HepG2 (cell line): ENCODE measurements at regions not wholly inside any gene's neighbourhood (a gene's known extent, or its start where the extent isn't known, plus 50 kb on each side); places are given as distances from the start of the nearest gene placed in this dataset.

Experiments
- ATAC-seq: fragments of 200-7000 bp; cut with Tn5 transposase; 3 replicates; pipeline ENCODE4 v1.9.1; 2020; ENCODE audit warnings: mild to moderate bottlenecking, moderate library complexity
- BruUV-seq: library from RNA; stranded (reverse); fragments of 400-500 nt; replicated peaks from 2 replicates; lab custom pipeline; 2021; lab: Mats Ljungman, UMichigan
- CTCF ChIA-PET: fragments of 300-600 bp; formaldehyde crosslinking; extraction: SDS; loops from one replicate; lab custom pipeline; 2021; ENCODE audit warnings: low total read pairs, inconsistent platforms, low intra/inter-chr PET ratio; lab: Yijun Ruan, JAX
- POLR2A ChIA-PET: fragments of 350-600 bp; sonication (Branson Sonifier 250); formaldehyde crosslinking; loops from one replicate; lab custom pipeline; 2020; ENCODE audit warnings: antibody characterized with exemption, inconsistent platforms; lab: Yijun Ruan, JAX
- DNase-seq: peaks from one replicate; pipeline ENCODE4 v3.0.0-alpha.2; 2015; ENCODE audit warnings: low spot score
- FAIRE-seq: peaks from 3 replicates; lab custom pipeline; 2011; peaks lifted over from hg19 to GRCh38; lab: Jason Lieb, UNC
- H2AFZ ChIP-seq: one replicate; pipeline ENCODE4 v1.6.1; 2011; ENCODE audit warnings: low read length, inconsistent platforms
- H3K27ac ChIP-seq: fragments of 300-600 bp; 3 replicates; pipeline ENCODE4 v1.8.0; 2011; ENCODE audit warnings: mixed run types, mild to moderate bottlenecking, mixed read lengths, low read length, inconsistent platforms; ENCODE audit not compliant: insufficient read depth; ENCODE audit errors: extremely low read length
- H3K27me3 ChIP-seq, 2 experiments: fragments of 200-600 bp in 1 of 2; 2 replicates in 1 of 2; 3 replicates in 1 of 2; pipeline versions ENCODE4 v1.6.0 to v1.8.0; 2011; ENCODE audit warnings: low read length in 2 of 2, mild to moderate bottlenecking in 2 of 2, moderate library complexity in 2 of 2, inconsistent platforms in 1 of 2; ENCODE audit not compliant: insufficient read depth in 2 of 2, control insufficient read depth in 1 of 2
- H3K36me3 ChIP-seq, 2 experiments: fragments of 200-600 bp in 1 of 2; replicated peaks in 1 of 2; 2 replicates in 1 of 2; 3 replicates in 1 of 2; pipeline versions ENCODE4 v1.5.1 to v1.8.0; 2011; ENCODE audit warnings: low read length in 2 of 2, inconsistent platforms in 1 of 2; ENCODE audit not compliant: insufficient read depth in 2 of 2, control insufficient read depth in 1 of 2
- H3K4me1 ChIP-seq: 2 replicates; pipeline ENCODE4 v1.5.1; 2012; ENCODE audit warnings: low read length, inconsistent platforms; ENCODE audit not compliant: insufficient read depth
- H3K4me2 ChIP-seq: 2 replicates; pipeline ENCODE4 v1.6.0; 2011; ENCODE audit warnings: low read depth, low read length, inconsistent platforms
- H3K4me3 ChIP-seq, 3 experiments: fragments of 200-600 bp in 1 of 3; sonication (generic), shearing (Covaris generic) in 1 of 3; replicated peaks in 1 of 3; 2 replicates each; pipeline ENCODE4 v1.5.1; 2011 to 2016; ENCODE audit warnings: low read length in 3 of 3, inconsistent platforms in 2 of 3, low read depth in 2 of 3, mild to moderate bottlenecking in 2 of 3, control low read depth in 1 of 3, mixed read lengths in 1 of 3; ENCODE audit not compliant: insufficient read depth in 1 of 3
- H3K79me2 ChIP-seq: one replicate; pipeline ENCODE4 v1.6.1; 2011; ENCODE audit warnings: low read length, inconsistent platforms; ENCODE audit not compliant: insufficient read depth
- H3K9ac ChIP-seq: 2 replicates; pipeline ENCODE4 v1.6.0; 2011; ENCODE audit warnings: mild to moderate bottlenecking, low read depth, low read length, inconsistent platforms; ENCODE audit not compliant: insufficient read depth
- H3K9me3 ChIP-seq: 2 replicates; pipeline ENCODE4 v1.5.1; 2012; ENCODE audit warnings: mild to moderate bottlenecking, low read length
- H4K20me1 ChIP-seq: 2 replicates; pipeline ENCODE4 v1.6.0; 2011; ENCODE audit warnings: inconsistent platforms, mild to moderate bottlenecking, low read length, moderate library complexity; ENCODE audit not compliant: insufficient read depth
- ARID2 ChIP-seq: sonication (generic); formaldehyde crosslinking; IDR thresholded peaks from 2 replicates; pipeline ENCODE4 v1.8.1; 2022; ENCODE audit warnings: mild to moderate bottlenecking, missing genetic modification reagents, borderline replicate concordance
- GATAD1 ChIP-seq: IDR thresholded peaks from 2 replicates; pipeline ENCODE4 v1.6.1; 2016; ENCODE audit warnings: missing genetic modification reagents, missing compliant biosample characterization
- ISL2 ChIP-seq: sonication (generic); formaldehyde crosslinking; IDR thresholded peaks from 2 replicates; pipeline ENCODE4 v1.5.0; 2020; ENCODE audit warnings: missing genetic modification reagents
- ISX ChIP-seq: sonication (generic); formaldehyde crosslinking; conservative IDR thresholded peaks from 2 replicates; pipeline ENCODE4 v1.5.0; 2020; ENCODE audit warnings: missing genetic modification reagents
- NR2F2 ChIP-seq: IDR thresholded peaks from 2 replicates; pipeline ENCODE4 v1.6.1; 2012; ENCODE audit warnings: low read depth, inconsistent platforms, borderline replicate concordance
- RARA ChIP-seq: IDR thresholded peaks from 2 replicates; pipeline ENCODE4 v1.6.1; 2016; ENCODE audit warnings: missing genetic modification reagents, missing compliant biosample characterization
- THAP11 ChIP-seq: IDR thresholded peaks from 2 replicates; pipeline ENCODE4 v1.6.1; 2016; ENCODE audit warnings: missing biosample characterization, missing genetic modification reagents
- ZNF354B ChIP-seq: sonication (generic); formaldehyde crosslinking; IDR thresholded peaks from 2 replicates; pipeline ENCODE4 v1.8.0; 2022; ENCODE audit warnings: mild to moderate bottlenecking, missing genetic modification reagents
- WGBS: methylation state at CpG from one replicate; pipeline ENCODE4 v1.1.6; 2017; ENCODE audit warnings: low lambda C conversion rate; 5-methylcytosine and 5-hydroxymethylcytosine counted together
- in situ Hi-C: cut with HindIII; loops from 2 replicates; pipeline ENCODE4 v1.10.0; 2017; ENCODE audit warnings: low pct_unique_long_range_greater_than_20kb; ENCODE audit not compliant: extremely low pct_ligation_motif_present
- intact Hi-C: fragments of 100-400 bp; cut with micrococcal nuclease; formaldehyde crosslinking; loops from one replicate; pipeline ENCODE4 v1.10.0; 2022; ENCODE audit not compliant: unreplicated experiment
- TF ChIP-seq, protein P1 (sequence below): sonication (generic); formaldehyde crosslinking; IDR thresholded peaks from one replicate; pipeline ENCODE4 v1.5.1; 2020; ENCODE audit warnings: mild to moderate bottlenecking, missing genetic modification reagents; ENCODE audit errors: not compliant biosample characterization

DNA sequence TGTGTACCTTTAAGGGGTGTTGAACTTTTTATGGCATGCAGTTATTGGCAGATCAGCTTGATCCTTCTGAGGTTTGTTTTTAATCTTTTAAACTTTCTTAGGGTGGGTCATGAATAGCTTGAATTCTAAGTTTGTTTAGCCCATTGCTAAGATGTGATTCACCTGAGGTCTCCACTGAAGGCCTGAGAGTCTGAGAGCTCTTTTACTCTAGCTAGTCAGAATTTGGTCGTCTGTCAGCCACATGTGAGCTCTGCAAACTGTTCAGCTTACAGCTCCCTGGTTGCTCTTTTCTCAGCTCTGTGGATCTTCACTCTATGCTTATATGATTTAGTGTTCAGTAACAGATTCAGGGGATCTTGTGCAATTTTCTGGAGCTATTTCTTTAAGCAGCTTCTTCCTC lies 161.3 kb downstream of the ABHD5 start:
- Histone ChIP-seq H3K9me3 (no peaks in the 10 kb centered on the region), H3K79me2 (no peaks in the 10 kb centered on the region), H2AFZ (no peak overlapping the region), H3K9ac (no peak overlapping the region), H4K20me1 (no peaks in the 10 kb centered on the region), H3K4me2 (no peak overlapping the region), H3K4me1 (no peaks in the 10 kb centered on the region), H3K27ac (no peak overlapping the region), H3K27me3 (peaks cover 0 to 4% of the 10 kb centered on the region in 2 experiments; a peak in 2 of 5 replicates), H3K4me3 (no peak overlapping the region), H3K36me3 (no peaks in the 10 kb centered on the region)
- intact Hi-C loops: loop anchor here (10.0 kb wide), 1 partner anchor 263 kb away; no protein-coding TSS in a partner anchor
- in situ Hi-C loops: loop anchor here (10.0 kb wide), 1 partner anchor 263 kb away; no protein-coding TSS in a partner anchor
- POLR2A ChIA-PET: no interaction called here
- FAIRE-seq (no peak), DNase-seq (no peak), ATAC-seq (no peak)
- TF ChIP-seq ISX (CRISPR knock-in tag) (no peak), ARID2 (CRISPR knock-in tag) (no peak), GATAD1 (CRISPR knock-in tag) (no peak), THAP11 (CRISPR knock-in tag) (no peak), RARA (no peak), NR2F2 (no peak), ISL2 (CRISPR knock-in tag) (no peak), ZNF354B (no peak)
- TF ChIP-seq, protein P1, sequence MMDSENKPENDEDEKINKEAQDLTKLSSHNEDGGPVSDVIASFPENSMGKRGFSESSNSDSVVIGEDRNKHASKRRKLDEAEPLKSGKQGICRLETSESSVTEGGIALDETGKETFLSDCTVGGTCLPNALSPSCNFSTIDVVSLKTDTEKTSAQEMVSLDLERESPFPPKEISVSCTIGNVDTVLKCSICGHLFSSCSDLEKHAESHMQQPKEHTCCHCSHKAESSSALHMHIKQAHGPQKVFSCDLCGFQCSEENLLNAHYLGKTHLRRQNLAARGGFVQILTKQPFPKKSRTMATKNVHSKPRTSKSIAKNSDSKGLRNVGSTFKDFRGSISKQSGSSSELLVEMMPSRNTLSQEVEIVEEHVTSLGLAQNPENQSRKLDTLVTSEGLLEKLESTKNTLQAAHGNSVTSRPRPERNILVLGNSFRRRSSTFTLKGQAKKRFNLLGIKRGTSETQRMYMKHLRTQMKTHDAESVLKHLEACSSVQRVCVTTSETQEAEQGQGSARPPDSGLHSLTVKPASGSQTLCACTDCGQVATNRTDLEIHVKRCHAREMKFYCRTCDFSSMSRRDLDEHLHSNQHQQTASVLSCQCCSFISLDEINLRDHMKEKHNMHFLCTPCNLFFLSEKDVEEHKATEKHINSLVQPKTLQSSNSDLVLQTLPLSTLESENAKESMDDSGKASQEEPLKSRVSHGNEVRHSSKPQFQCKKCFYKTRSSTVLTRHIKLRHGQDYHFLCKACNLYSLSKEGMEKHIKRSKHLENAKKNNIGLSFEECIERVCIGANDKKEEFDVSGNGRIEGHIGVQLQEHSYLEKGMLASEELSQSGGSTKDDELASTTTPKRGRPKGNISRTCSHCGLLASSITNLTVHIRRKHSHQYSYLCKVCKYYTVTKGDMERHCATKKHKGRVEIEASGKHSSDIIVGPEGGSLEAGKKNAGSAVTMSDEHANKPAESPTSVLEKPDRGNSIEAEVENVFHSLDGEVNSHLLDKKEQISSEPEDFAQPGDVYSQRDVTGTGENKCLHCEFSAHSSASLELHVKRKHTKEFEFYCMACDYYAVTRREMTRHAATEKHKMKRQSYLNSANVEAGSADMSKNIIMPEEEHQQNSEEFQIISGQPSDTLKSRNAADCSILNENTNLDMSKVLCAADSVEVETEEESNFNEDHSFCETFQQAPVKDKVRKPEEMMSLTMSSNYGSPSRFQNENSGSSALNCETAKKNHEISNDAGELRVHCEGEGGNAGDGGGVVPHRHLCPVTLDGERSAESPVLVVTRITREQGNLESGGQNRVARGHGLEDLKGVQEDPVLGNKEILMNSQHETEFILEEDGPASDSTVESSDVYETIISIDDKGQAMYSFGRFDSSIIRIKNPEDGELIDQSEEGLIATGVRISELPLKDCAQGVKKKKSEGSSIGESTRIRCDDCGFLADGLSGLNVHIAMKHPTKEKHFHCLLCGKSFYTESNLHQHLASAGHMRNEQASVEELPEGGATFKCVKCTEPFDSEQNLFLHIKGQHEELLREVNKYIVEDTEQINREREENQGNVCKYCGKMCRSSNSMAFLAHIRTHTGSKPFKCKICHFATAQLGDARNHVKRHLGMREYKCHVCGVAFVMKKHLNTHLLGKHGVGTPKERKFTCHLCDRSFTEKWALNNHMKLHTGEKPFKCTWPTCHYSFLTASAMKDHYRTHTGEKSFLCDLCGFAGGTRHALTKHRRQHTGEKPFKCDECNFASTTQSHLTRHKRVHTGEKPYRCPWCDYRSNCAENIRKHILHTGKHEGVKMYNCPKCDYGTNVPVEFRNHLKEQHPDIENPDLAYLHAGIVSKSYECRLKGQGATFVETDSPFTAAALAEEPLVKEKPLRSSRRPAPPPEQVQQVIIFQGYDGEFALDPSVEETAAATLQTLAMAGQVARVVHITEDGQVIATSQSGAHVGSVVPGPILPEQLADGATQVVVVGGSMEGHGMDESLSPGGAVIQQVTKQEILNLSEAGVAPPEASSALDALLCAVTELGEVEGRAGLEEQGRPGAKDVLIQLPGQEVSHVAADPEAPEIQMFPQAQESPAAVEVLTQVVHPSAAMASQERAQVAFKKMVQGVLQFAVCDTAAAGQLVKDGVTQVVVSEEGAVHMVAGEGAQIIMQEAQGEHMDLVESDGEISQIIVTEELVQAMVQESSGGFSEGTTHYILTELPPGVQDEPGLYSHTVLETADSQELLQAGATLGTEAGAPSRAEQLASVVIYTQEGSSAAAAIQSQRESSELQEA (CRISPR knock-in tag): no peak
- CTCF ChIA-PET: no interaction called here
- BruUV-seq: no TSS peak
- 0% methylated on average over 1 of the region's 1 CpG for WGBS
